Ishikawa (cell line): ENCODE measurements at regions not wholly inside any gene's neighbourhood (a gene's known extent, or its start where the extent isn't known, plus 50 kb on each side); places are given as distances from the start of the nearest gene placed in this dataset.

ENCODE experiments used
- CEBPB ChIP-seq: IDR thresholded peaks from 2 replicates; pipeline ENCODE4 v1.6.1; 2012
- CREB1 ChIP-seq: IDR thresholded peaks from 2 replicates; pipeline ENCODE4 v1.6.1; 2012; ENCODE audit warnings: low read depth
- EGR1 ChIP-seq: IDR thresholded peaks from 2 replicates; pipeline ENCODE4 v1.6.1; 2012
- EP300 ChIP-seq: IDR thresholded peaks from 2 replicates; pipeline ENCODE4 v1.6.1; 2012; ENCODE audit warnings: borderline replicate concordance
- FOXM1 ChIP-seq: IDR thresholded peaks from 2 replicates; pipeline ENCODE4 v1.6.1; 2012; ENCODE audit warnings: low read depth, borderline replicate concordance
- NFIC ChIP-seq: IDR thresholded peaks from 2 replicates; pipeline ENCODE4 v1.6.1; 2012
- RAD21 ChIP-seq: IDR thresholded peaks from 2 replicates; pipeline ENCODE4 v1.6.1; 2012; ENCODE audit warnings: low read depth
- TAF1 ChIP-seq: IDR thresholded peaks from 2 replicates; pipeline ENCODE4 v1.6.1; 2012; ENCODE audit warnings: low read depth, mild to moderate bottlenecking
- TCF12 ChIP-seq: IDR thresholded peaks from 2 replicates; pipeline ENCODE4 v1.6.1; 2012; ENCODE audit warnings: low read depth
- TEAD4 ChIP-seq: IDR thresholded peaks from 2 replicates; pipeline ENCODE4 v1.6.1; 2012
- YY1 ChIP-seq: IDR thresholded peaks from 2 replicates; pipeline ENCODE4 v1.6.1; 2012; ENCODE audit warnings: low read depth
- ZBTB7A ChIP-seq: IDR thresholded peaks from 2 replicates; pipeline ENCODE4 v1.6.1; 2012; ENCODE audit warnings: low read depth
- TF ChIP-seq, protein P1 (sequence below): IDR thresholded peaks from 2 replicates; pipeline ENCODE4 v1.6.1; 2012; ENCODE audit warnings: low read depth, mild to moderate bottlenecking
- TF ChIP-seq, protein P2 (sequence below): IDR thresholded peaks from 2 replicates; pipeline ENCODE4 v1.6.1; 2012
- TF ChIP-seq, protein P3 (sequence below): IDR thresholded peaks from 2 replicates; pipeline ENCODE4 v1.6.1; 2012

DNA sequence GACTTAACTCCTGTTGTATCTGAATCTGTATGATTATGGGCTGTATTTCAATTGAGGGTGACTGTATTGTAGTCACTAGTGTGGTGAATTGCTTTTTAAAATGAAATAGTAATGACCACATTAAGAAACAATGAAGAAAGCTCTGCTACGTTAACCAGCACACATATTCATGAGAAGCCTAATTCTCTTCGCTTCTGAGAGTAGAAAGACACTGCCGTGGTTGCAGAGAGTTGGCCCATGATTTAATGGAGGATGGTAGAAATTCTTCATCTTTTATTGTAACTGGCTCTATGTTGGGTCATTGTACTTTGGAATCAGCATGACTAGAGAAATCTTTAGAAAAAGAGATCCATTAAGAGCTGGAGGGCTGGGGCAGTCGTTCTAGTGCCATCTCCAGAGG lies 451.5 kb downstream of the PCDH17 start:
- TF ChIP-seq, protein P1, sequence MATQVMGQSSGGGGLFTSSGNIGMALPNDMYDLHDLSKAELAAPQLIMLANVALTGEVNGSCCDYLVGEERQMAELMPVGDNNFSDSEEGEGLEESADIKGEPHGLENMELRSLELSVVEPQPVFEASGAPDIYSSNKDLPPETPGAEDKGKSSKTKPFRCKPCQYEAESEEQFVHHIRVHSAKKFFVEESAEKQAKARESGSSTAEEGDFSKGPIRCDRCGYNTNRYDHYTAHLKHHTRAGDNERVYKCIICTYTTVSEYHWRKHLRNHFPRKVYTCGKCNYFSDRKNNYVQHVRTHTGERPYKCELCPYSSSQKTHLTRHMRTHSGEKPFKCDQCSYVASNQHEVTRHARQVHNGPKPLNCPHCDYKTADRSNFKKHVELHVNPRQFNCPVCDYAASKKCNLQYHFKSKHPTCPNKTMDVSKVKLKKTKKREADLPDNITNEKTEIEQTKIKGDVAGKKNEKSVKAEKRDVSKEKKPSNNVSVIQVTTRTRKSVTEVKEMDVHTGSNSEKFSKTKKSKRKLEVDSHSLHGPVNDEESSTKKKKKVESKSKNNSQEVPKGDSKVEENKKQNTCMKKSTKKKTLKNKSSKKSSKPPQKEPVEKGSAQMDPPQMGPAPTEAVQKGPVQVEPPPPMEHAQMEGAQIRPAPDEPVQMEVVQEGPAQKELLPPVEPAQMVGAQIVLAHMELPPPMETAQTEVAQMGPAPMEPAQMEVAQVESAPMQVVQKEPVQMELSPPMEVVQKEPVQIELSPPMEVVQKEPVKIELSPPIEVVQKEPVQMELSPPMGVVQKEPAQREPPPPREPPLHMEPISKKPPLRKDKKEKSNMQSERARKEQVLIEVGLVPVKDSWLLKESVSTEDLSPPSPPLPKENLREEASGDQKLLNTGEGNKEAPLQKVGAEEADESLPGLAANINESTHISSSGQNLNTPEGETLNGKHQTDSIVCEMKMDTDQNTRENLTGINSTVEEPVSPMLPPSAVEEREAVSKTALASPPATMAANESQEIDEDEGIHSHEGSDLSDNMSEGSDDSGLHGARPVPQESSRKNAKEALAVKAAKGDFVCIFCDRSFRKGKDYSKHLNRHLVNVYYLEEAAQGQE = no peak
- TF ChIP-seq TAF1 = no peak
- TF ChIP-seq, protein P2, sequence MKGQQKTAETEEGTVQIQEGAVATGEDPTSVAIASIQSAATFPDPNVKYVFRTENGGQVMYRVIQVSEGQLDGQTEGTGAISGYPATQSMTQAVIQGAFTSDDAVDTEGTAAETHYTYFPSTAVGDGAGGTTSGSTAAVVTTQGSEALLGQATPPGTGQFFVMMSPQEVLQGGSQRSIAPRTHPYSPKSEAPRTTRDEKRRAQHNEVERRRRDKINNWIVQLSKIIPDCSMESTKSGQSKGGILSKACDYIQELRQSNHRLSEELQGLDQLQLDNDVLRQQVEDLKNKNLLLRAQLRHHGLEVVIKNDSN = no peak

DNA sequence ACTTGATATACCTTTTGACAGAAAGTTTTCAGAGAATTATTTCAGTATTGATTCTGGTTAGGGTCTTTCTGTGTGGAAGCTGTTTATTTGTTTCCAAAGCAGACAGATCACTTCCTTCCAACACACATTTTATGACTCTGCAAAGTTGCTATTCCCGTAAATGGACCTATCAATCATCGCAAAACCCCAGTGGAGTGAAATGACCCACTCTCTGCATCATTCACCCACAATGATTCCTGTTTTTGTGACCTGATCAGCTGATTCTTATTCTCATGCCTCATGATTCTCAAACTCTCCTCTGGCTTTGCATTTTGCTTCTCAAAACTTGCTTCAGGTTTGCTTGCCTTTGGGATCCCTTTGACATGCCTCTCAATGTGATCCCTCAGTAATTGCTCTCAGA lies 453.7 kb downstream of the PCDH17 start:
- TF ChIP-seq FOXM1 = no peak
- no peak for TF ChIP-seq TAF1
- no peak for TF ChIP-seq TEAD4
- no peak for TF ChIP-seq YY1
- no peak for TF ChIP-seq RAD21
- TF ChIP-seq, protein P2 = no peak
- no peak for TF ChIP-seq CEBPB
- TF ChIP-seq CREB1 = no peak
- TF ChIP-seq EP300 = no peak
- no peak for TF ChIP-seq ZBTB7A
- TF ChIP-seq TCF12 = no peak
- TF ChIP-seq NFIC = no peak
- TF ChIP-seq EGR1 = no peak
- TF ChIP-seq, protein P3, sequence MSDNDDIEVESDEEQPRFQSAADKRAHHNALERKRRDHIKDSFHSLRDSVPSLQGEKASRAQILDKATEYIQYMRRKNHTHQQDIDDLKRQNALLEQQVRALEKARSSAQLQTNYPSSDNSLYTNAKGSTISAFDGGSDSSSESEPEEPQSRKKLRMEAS = no peak
- TF ChIP-seq, protein P1 = no peak

DNA sequence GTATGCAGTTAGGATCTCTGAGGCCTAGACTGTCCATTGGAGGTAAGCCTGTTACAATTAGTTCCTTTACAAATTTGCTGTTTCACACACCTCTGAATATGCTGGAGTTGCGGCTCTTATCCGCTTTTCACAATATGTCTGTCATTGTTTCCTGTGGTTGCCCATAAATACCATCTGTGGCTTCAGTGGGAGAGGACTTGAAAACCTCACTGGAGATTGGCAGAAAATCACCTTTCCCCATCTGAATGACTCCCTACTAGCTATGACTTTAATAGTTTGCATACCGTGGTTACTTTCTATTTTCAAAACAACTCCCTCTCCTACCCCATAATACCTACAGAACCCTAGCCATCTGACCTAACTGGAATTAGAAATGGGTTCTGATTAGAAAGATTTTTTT lies 454.3 kb downstream of the PCDH17 start:
- TF ChIP-seq ZBTB7A (no peak), TCF12 (no peak), TAF1 (no peak), NFIC (no peak)
- TF ChIP-seq, protein P2 = no peak
- TF ChIP-seq, protein P3 = no peak

DNA sequence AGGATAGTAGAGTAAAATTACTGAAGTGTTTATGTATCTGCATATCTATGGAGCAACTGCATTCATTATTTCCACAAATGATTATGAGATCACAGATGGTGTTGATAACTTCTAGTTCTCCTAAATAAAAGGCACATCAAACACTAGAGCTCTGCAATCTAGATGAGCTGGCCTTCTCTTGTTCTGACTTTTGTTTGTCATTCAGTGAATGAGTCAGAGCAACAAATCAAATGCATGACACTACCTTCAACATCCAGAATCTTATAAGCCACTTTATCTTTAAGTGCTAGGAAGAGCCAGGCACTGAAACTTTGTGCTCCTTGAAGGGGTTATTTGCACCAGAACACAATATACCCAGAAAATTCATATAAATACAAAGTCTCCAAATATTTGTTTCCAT lies 456.0 kb downstream of the PCDH17 start:
- no peak for TF ChIP-seq EP300

DNA sequence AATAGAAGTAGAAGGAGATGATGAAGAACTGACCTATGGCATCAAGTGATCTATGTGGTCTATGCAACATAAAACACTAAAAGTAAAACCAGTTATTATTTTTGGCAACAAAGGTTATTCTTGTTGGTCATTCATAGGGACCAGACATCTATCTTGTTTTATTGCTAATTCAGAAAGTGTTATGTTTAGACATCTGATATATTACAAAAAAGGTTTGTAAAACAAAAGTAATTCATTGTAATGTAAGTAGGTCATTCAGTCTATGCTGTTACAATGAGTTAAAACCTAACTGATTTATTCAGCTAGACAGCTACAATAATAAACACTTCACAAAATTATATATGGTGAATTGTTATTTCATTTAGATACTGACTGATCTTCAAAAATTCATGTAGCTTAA lies 461.9 kb downstream of the PCDH17 start:
- TF ChIP-seq, protein P3 = no peak
- no peak for TF ChIP-seq EP300
- TF ChIP-seq TAF1 = no peak
- TF ChIP-seq, protein P2 = no peak
- TF ChIP-seq RAD21 = no peak
- TF ChIP-seq ZBTB7A = no peak
- no peak for TF ChIP-seq CREB1
- no peak for TF ChIP-seq TEAD4
- no peak for TF ChIP-seq EGR1

DNA sequence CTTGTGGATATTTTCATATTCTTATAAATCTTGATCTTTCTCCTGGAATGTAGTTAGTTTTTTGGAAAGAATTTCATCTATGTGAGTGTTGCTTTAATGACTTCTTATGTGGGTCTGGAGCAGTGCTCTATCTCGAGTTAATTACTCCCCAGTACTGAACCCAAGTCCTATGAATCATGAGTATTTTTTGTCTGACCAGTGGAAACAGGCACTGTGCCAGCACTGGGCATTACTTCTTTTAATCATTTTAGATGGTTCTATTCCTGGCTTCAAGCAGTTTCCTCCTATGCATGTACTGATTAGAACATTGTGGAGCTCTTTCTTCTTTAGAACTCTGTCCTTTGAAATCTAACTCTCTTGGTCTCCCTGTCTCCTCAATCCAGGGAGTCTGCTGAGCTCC lies 466.3 kb downstream of the PCDH17 start:
- peak; percentile 42 for TF ChIP-seq NFIC
- TF ChIP-seq, protein P1 = no peak
- TF ChIP-seq, protein P2 = no peak
- TF ChIP-seq RAD21 = no peak
- TF ChIP-seq ZBTB7A = no peak
